GM19023 (cell line): ENCODE measurements at regions not wholly inside any gene's neighbourhood (a gene's known extent, or its start where the extent isn't known, plus 50 kb on each side); places are given as distances from the start of the nearest gene placed in this dataset.

Experiments
- ATAC-seq: cut with Tn5 transposase; IDR thresholded peaks from one replicate; pipeline ENCODE4 v1.9.1; 2021; ENCODE audit warnings: mild to moderate bottlenecking, moderate library complexity; ENCODE audit not compliant: unreplicated experiment

GRCh38 chr17:55668312-55668920 lies 54.2 kb downstream of the TMEM100 start:
- ATAC-seq: no peak

GRCh38 chr17:55666806-55667205 lies 55.9 kb downstream of the TMEM100 start:
- ATAC-seq: no peak

- peak; percentile 79 for ATAC-seq
Measured at GRCh38 chr17:55664287-55664686, 58.4 kb downstream of the TMEM100 start.

- no peak for ATAC-seq
Measured at GRCh38 chr17:55663400-55663799, 59.3 kb downstream of the TMEM100 start.

- ATAC-seq: no peak
Measured at GRCh38 chr17:55661963-55662834, 60.5 kb downstream of the TMEM100 start.

GRCh38 chr17:55661256-55661758 lies 61.4 kb downstream of the TMEM100 start:
- ATAC-seq: no peak

GRCh38 chr17:55660178-55660886 lies 62.3 kb downstream of the TMEM100 start:
- ATAC-seq: no peak

- no peak for ATAC-seq
Measured at GRCh38 chr17:55659661-55660060, 63.0 kb downstream of the TMEM100 start.

GRCh38 chr17:55655777-55656176 lies 66.9 kb downstream of the TMEM100 start:
- ATAC-seq: no peak

- no peak for ATAC-seq
Measured at GRCh38 chr17:55654821-55655220, 67.8 kb downstream of the TMEM100 start.

GRCh38 chr17:55654022-55654421 lies 68.6 kb downstream of the TMEM100 start:
- ATAC-seq: no peak

GRCh38 chr17:55652825-55653224 lies 69.8 kb downstream of the TMEM100 start:
- ATAC-seq: no peak

GRCh38 chr17:55652114-55652823 lies 70.4 kb downstream of the TMEM100 start:
- no peak for ATAC-seq

GRCh38 chr17:55649957-55650597 lies 72.6 kb downstream of the TMEM100 start:
- ATAC-seq: no peak

- ATAC-seq: no peak
Measured at GRCh38 chr17:55648086-55648485, 74.6 kb downstream of the TMEM100 start.

- no peak for ATAC-seq
Measured at GRCh38 chr17:55645361-55645760, 77.3 kb downstream of the TMEM100 start.

- ATAC-seq: no peak
Measured at GRCh38 chr17:55644346-55644745, 78.3 kb downstream of the TMEM100 start.

GRCh38 chr17:55642741-55643140 lies 79.9 kb downstream of the TMEM100 start:
- no peak for ATAC-seq

GRCh38 chr17:55641676-55642081 lies 81.0 kb downstream of the TMEM100 start:
- ATAC-seq: no peak

- ATAC-seq: no peak
Measured at GRCh38 chr17:55639096-55639495, 83.6 kb downstream of the TMEM100 start.
